A673 (cell line): ENCODE measurements at regions not wholly inside any gene's neighbourhood (a gene's known extent, or its start where the extent isn't known, plus 50 kb on each side); places are given as distances from the start of the nearest gene placed in this dataset.

ENCODE experiments used
- BruUV-seq: library from RNA; stranded (reverse); fragments of 400-500 nt; replicated peaks from 2 replicates; lab custom pipeline; 2021; lab: Mats Ljungman, UMichigan
- CTCF ChIA-PET: fragments of 300-600 bp; sonication (Branson Sonifier 250); formaldehyde crosslinking; loops from one replicate; lab custom pipeline; 2022; ENCODE audit warnings: antibody characterized with exemption; lab: Charles Lee
- POLR2A ChIA-PET: fragments of 300-600 bp; sonication (Branson Sonifier 250); formaldehyde crosslinking; loops from one replicate; lab custom pipeline; 2022; ENCODE audit warnings: antibody characterized with exemption; ENCODE audit not compliant: low non-redundant PET; lab: Charles Lee
- DNase-seq: peaks from one replicate; pipeline ENCODE4 v3.0.0-alpha.2; 2015; ENCODE audit warnings: low spot score
- H3K27ac ChIP-seq: fragments of 200-600 bp; sonication (generic); 2 replicates; pipeline ENCODE4 v1.5.1; 2016; ENCODE audit warnings: mixed run types, low read depth, mild to moderate bottlenecking, mixed read lengths, antibody characterized with exemption, low read length; ENCODE audit not compliant: poor library complexity, severe bottlenecking
- H3K27me3 ChIP-seq: fragments of 200-600 bp; sonication (generic); replicated peaks from 2 replicates; pipeline ENCODE4 v1.6.1; 2017; ENCODE audit warnings: mixed run types, low read depth, mild to moderate bottlenecking, mixed read lengths, antibody characterized with exemption, low read length; ENCODE audit not compliant: insufficient read depth, poor library complexity
- H3K36me3 ChIP-seq: fragments of 200-600 bp; sonication (generic); 2 replicates; pipeline ENCODE4 v1.6.1; 2016; ENCODE audit warnings: mixed run types, mild to moderate bottlenecking, mixed read lengths, antibody characterized with exemption, low read length; ENCODE audit not compliant: insufficient read depth, poor library complexity, severe bottlenecking
- H3K4me1 ChIP-seq: fragments of 200-600 bp; sonication (generic); 2 replicates; pipeline ENCODE4 v1.6.1; 2017; ENCODE audit warnings: mixed run types, mild to moderate bottlenecking, mixed read lengths, antibody characterized with exemption, low read length; ENCODE audit not compliant: insufficient read depth, poor library complexity, severe bottlenecking
- H3K4me3 ChIP-seq: fragments of 200-600 bp; sonication (generic); 2 replicates; pipeline ENCODE4 v1.5.1; 2016; ENCODE audit warnings: low read depth, mixed run types, mild to moderate bottlenecking, mixed read lengths, low read length; ENCODE audit not compliant: poor library complexity, severe bottlenecking
- H3K9me3 ChIP-seq: fragments of 200-600 bp; sonication (generic); 2 replicates; pipeline ENCODE4 v1.6.1; 2016; ENCODE audit warnings: mixed run types, low read depth, mild to moderate bottlenecking, mixed read lengths, antibody characterized with exemption, low read length; ENCODE audit not compliant: poor library complexity, severe bottlenecking
- EZH2 ChIP-seq: fragments of 200-600 bp; sonication (generic); IDR thresholded peaks from 2 replicates; pipeline ENCODE4 v1.6.1; 2017; ENCODE audit warnings: borderline replicate concordance, low read depth, mild to moderate bottlenecking, mixed read lengths, antibody characterized with exemption, low read length; ENCODE audit not compliant: poor library complexity, severe bottlenecking
- intact Hi-C: fragments of 100-400 bp; cut with micrococcal nuclease; formaldehyde crosslinking; loops from one replicate; pipeline ENCODE4 v1.10.0; 2022; ENCODE audit not compliant: unreplicated experiment
- TF ChIP-seq, protein P1 (sequence below): fragments of 300-800, 200-600 bp; sonication (generic); conservative IDR thresholded peaks from 2 replicates; pipeline ENCODE4 v1.5.1; 2017; ENCODE audit warnings: low read depth, mild to moderate bottlenecking, antibody characterized with exemption, low read length, moderate library complexity, mixed read lengths

- CTCF ChIA-PET, result no interaction called here
- TF ChIP-seq, protein P1, sequence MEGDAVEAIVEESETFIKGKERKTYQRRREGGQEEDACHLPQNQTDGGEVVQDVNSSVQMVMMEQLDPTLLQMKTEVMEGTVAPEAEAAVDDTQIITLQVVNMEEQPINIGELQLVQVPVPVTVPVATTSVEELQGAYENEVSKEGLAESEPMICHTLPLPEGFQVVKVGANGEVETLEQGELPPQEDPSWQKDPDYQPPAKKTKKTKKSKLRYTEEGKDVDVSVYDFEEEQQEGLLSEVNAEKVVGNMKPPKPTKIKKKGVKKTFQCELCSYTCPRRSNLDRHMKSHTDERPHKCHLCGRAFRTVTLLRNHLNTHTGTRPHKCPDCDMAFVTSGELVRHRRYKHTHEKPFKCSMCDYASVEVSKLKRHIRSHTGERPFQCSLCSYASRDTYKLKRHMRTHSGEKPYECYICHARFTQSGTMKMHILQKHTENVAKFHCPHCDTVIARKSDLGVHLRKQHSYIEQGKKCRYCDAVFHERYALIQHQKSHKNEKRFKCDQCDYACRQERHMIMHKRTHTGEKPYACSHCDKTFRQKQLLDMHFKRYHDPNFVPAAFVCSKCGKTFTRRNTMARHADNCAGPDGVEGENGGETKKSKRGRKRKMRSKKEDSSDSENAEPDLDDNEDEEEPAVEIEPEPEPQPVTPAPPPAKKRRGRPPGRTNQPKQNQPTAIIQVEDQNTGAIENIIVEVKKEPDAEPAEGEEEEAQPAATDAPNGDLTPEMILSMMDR, result no peak
- no peak for TF ChIP-seq EZH2
- H3K4me3 ChIP-seq, result no peak overlapping the region
- H3K27me3 ChIP-seq, result no peaks in the 10 kb centered on the region
- POLR2A ChIA-PET, result no interaction called here
- no peaks in the 10 kb centered on the region for H3K9me3 ChIP-seq
- DNase-seq, result no peak
- H3K27ac ChIP-seq, result no peak overlapping the region
- H3K4me1 ChIP-seq, result peaks cover 19% of the 10 kb centered on the region
- H3K36me3 ChIP-seq, result no peaks in the 10 kb centered on the region
- BruUV-seq, result no TSS peak
- intact Hi-C loops, result no loop called here
Observed at GRCh38 chr15:81755626-81756025, 290.2 kb downstream of the MEX3B start.

DNA sequence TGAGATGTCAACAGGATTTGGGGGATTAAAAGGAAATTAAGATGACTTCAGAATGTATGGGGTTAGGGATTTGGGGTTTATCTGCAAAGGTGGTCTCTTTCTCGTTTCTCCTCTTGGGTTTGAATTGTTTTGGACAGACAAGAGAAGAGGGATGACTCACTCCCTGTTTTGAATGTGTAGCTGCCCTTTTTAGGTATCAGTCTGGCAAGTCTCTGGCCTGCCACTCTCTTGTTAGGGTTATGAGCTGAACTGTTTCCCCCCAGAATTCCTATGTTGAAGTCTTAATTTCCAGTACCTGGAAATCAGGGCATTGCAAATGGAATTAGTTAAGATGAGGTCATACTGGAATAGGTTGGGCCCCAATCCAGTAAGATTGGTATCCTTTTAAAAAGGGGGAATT, 291.7 kb downstream of the MEX3B start:
- Histone ChIP-seq H3K36me3 (no peaks in the 10 kb centered on the region), H3K4me3 (no peak overlapping the region), H3K27ac (no peak overlapping the region), H3K9me3 (no peaks in the 10 kb centered on the region), H3K27me3 (no peaks in the 10 kb centered on the region), H3K4me1 (peaks cover 19% of the 10 kb centered on the region)
- no TSS peak for BruUV-seq
- intact Hi-C loops, result no loop called here
- TF ChIP-seq, protein P1, result no peak
- no peak for TF ChIP-seq EZH2
- POLR2A ChIA-PET, result no interaction called here
- DNase-seq, result no peak
- CTCF ChIA-PET, result no interaction called here

DNA sequence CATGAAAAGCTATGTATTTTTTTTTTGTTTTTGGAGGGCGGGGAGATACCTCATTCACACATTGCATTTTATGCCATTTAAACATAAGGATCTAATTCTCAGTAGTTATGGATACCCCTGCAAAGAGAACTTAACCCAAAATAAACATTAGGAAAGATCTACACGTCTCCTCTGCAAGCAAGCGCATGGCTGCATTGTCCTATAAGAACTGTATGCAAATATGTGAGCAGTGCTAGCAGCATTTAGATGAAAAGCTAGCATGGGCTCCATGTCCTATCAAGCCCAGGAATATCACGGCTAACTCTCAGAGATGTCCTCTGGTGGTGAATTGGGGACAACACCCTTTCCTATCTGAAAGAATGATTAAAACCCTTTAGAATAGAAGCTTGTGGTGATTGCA, 292.8 kb downstream of the MEX3B start:
- Histone ChIP-seq H3K36me3 (no peaks in the 10 kb centered on the region), H3K9me3 (no peaks in the 10 kb centered on the region), H3K27me3 (no peaks in the 10 kb centered on the region), H3K4me3 (no peak overlapping the region), H3K27ac (no peak overlapping the region), H3K4me1 (peaks cover 19% of the 10 kb centered on the region)
- BruUV-seq, result no TSS peak
- peak; percentile 32 for DNase-seq
- intact Hi-C loops, result no loop called here
- TF ChIP-seq, protein P1, result no peak; the same call in 1 of the 2 replicates
- TF ChIP-seq EZH2, result no peak
- ChIA-PET CTCF (no interaction called here), POLR2A (interaction anchor here (0.7 kb wide), 1 partner anchor 9 kb away, joined by 3 read pairs; no protein-coding TSS in a partner anchor)
